ENCODE measurements at regions not wholly inside any gene's neighbourhood (a gene's known extent, or its start where the extent isn't known, plus 50 kb on each side); places are given as distances from the start of the nearest gene placed in this dataset.

DNA sequence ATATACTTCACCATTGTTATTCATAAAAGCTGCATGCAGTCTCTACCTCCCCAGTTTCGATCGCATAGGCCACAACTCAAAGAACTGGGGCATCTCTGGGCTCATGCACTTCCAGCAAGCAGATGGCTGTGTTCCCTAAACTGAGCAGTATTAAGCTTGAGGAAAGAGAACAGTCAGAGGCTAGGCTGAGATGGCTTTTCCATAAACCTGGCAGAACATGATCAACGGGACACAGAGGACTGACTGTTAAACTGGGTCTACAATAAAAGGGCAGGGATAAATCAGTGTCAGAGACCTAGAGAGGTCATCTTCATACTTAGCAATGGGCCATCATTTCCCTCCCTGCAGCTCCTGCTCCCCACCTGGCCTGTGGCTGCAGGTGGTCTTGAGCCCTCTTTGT is 171.0 kb upstream of the NECTIN1 start:
- BruUV-seq (replicated peaks): no TSS peak
- DNase-seq: no peak
- Histone ChIP-seq H3K9me3 (no peaks in the 10 kb centered on the region), H3K27me3 (replicated peaks; ENCODE audit: control insufficient read depth, insufficient read depth, low read length) (no peaks in the 10 kb centered on the region), H3K36me3 (ENCODE audit: control insufficient read depth, insufficient read depth, low read length) (no peaks in the 10 kb centered on the region), H3K4me1 (peaks cover 44% of the 10 kb centered on the region), H3K4me3 (ENCODE audit: low read depth, low read length) (no peak overlapping the region)
- Mint-ChIP-seq H3K9me3 (ENCODE audit: unreplicated experiment) (no peaks in the 10 kb centered on the region), H3K36me3 (ENCODE audit: insufficient read depth, unreplicated experiment) (no peaks in the 10 kb centered on the region), H3K4me3 (ENCODE audit: unreplicated experiment) (no peak overlapping the region), H3K27ac (ENCODE audit: unreplicated experiment) (no peak overlapping the region), H3K4me1 (ENCODE audit: low read depth, unreplicated experiment) (peaks cover 56% of the 10 kb centered on the region), H3K27me3 (ENCODE audit: insufficient read depth, unreplicated experiment) (no peaks in the 10 kb centered on the region)
- intact Hi-C loops (cut with micrococcal nuclease; ENCODE audit: unreplicated experiment): no loop called here
- CTCF ChIA-PET: no interaction called here
- TF ChIP-seq, protein P1, sequence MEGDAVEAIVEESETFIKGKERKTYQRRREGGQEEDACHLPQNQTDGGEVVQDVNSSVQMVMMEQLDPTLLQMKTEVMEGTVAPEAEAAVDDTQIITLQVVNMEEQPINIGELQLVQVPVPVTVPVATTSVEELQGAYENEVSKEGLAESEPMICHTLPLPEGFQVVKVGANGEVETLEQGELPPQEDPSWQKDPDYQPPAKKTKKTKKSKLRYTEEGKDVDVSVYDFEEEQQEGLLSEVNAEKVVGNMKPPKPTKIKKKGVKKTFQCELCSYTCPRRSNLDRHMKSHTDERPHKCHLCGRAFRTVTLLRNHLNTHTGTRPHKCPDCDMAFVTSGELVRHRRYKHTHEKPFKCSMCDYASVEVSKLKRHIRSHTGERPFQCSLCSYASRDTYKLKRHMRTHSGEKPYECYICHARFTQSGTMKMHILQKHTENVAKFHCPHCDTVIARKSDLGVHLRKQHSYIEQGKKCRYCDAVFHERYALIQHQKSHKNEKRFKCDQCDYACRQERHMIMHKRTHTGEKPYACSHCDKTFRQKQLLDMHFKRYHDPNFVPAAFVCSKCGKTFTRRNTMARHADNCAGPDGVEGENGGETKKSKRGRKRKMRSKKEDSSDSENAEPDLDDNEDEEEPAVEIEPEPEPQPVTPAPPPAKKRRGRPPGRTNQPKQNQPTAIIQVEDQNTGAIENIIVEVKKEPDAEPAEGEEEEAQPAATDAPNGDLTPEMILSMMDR (IDR thresholded peaks at IDR 0.05; ENCODE audit: insufficient read depth in 1 of 2, low read depth in 1 of 2, low read length in 1 of 2, severe bottlenecking in 1 of 2, unreplicated experiment in 1 of 2): no peak
- POLR2A ChIA-PET: no interaction called here

DNA sequence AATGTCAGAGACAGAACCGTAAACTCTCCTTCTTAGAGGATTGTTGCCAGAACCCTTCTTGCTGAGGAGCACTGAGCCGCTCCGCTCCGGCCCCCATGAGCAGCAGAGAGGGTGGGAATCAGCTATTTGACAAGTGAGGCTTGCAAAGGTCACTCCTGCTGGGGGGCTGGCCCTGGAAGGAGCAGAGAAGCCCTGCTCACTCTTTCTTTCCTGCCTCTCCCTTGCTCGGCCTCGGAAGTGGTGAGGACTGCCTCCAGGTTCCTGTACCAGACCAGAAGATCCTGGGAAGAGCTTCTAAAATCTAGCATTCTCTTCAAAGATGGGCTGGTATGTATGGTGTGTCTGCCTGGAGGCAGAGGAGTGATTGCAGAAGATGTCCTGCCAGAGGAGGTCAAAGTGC is 168.6 kb upstream of the NECTIN1 start:
- ChIA-PET CTCF (interaction anchor here (0.7 kb wide), 1 partner anchor 96 kb away, joined by 3 read pairs; no protein-coding TSS in a partner anchor), POLR2A (no interaction called here)
- Mint-ChIP-seq H3K9me3 (ENCODE audit: unreplicated experiment) (no peaks in the 10 kb centered on the region), H3K4me1 (ENCODE audit: low read depth, unreplicated experiment) (peaks cover 32% of the 10 kb centered on the region), H3K4me3 (ENCODE audit: unreplicated experiment) (no peak overlapping the region), H3K36me3 (ENCODE audit: insufficient read depth, unreplicated experiment) (no peaks in the 10 kb centered on the region), H3K27me3 (ENCODE audit: insufficient read depth, unreplicated experiment) (no peaks in the 10 kb centered on the region), H3K27ac (ENCODE audit: unreplicated experiment) (no peak overlapping the region)
- Histone ChIP-seq H3K9me3 (no peaks in the 10 kb centered on the region), H3K4me1 (peaks cover 20% of the 10 kb centered on the region), H3K36me3 (ENCODE audit: control insufficient read depth, insufficient read depth, low read length) (no peaks in the 10 kb centered on the region), H3K27me3 (replicated peaks; ENCODE audit: control insufficient read depth, insufficient read depth, low read length) (no peaks in the 10 kb centered on the region), H3K4me3 (ENCODE audit: low read depth, low read length) (no peak overlapping the region)
- TF ChIP-seq, protein P1 (IDR thresholded peaks at IDR 0.05; ENCODE audit: insufficient read depth in 1 of 2, low read depth in 1 of 2, low read length in 1 of 2, severe bottlenecking in 1 of 2, unreplicated experiment in 1 of 2): no peak
- no TSS peak for BruUV-seq (replicated peaks)
- intact Hi-C loops (cut with micrococcal nuclease; ENCODE audit: unreplicated experiment): no loop called here
- DNase-seq: no peak

DNA sequence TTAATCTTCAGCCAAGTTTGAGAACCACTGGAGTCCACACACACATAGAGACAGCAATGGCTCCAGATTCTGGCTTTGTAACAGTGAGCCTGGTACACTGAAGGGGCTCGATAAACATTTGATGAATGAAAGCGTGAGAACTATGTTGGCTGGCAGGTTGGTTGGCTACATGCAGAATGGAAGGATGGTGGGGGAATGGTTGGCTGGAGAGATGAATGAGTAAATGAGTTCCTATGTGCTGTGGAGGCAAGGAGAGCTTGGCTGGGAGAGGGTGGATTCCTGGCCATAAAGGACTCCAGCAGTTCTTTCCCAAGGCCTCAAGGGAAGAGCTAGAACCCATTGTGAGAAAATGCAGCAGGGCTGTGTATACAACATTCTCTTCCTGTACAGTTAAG is 168.0 kb upstream of the NECTIN1 start:
- H3K9me3 Mint-ChIP-seq (ENCODE audit: unreplicated experiment): no peaks in the 10 kb centered on the region
- no peaks in the 10 kb centered on the region for H3K27me3 Mint-ChIP-seq (ENCODE audit: insufficient read depth, unreplicated experiment)
- Histone ChIP-seq H3K4me3 (ENCODE audit: low read depth, low read length) (no peak overlapping the region), H3K36me3 (ENCODE audit: control insufficient read depth, insufficient read depth, low read length) (no peaks in the 10 kb centered on the region), H3K27me3 (replicated peaks; ENCODE audit: control insufficient read depth, insufficient read depth, low read length) (no peaks in the 10 kb centered on the region), H3K9me3 (no peaks in the 10 kb centered on the region), H3K4me1 (peaks cover 14% of the 10 kb centered on the region)
- BruUV-seq (replicated peaks): no TSS peak
- no peak for DNase-seq
- intact Hi-C loops (cut with micrococcal nuclease; ENCODE audit: unreplicated experiment): no loop called here
- TF ChIP-seq, protein P1 (IDR thresholded peaks at IDR 0.05; ENCODE audit: insufficient read depth in 1 of 2, low read depth in 1 of 2, low read length in 1 of 2, severe bottlenecking in 1 of 2, unreplicated experiment in 1 of 2): no peak
- peak overlapping the region; percentile 2 for H3K27ac Mint-ChIP-seq (ENCODE audit: unreplicated experiment)
- CTCF ChIA-PET: interaction anchor here (0.7 kb wide), 1 partner anchor 97 kb away, joined by 3 read pairs; no protein-coding TSS in a partner anchor
- H3K36me3 Mint-ChIP-seq (ENCODE audit: insufficient read depth, unreplicated experiment): no peaks in the 10 kb centered on the region
- peaks cover 27% of the 10 kb centered on the region for H3K4me1 Mint-ChIP-seq (ENCODE audit: low read depth, unreplicated experiment)
- H3K4me3 Mint-ChIP-seq (ENCODE audit: unreplicated experiment): no peak overlapping the region
- POLR2A ChIA-PET: no interaction called here

Data from Caco-2 (cell line).